Tibial nerve (tissue), 4 donors: ENCODE measurements at regions not wholly inside any gene's neighbourhood (a gene's known extent, or its start where the extent isn't known, plus 50 kb on each side); places are given as distances from the start of the nearest gene placed in this dataset.

ENCODE experiments used
- DNase-seq, 2 donors: peaks; one replicate each; pipeline ENCODE4 v3.0.0-alpha.2; 2019; ENCODE audit warnings: low spot score in 2 of 2
- H3K27ac ChIP-seq, 4 donors: fragments of 200-600 bp; sonication (generic) in 3 of 4; one replicate each; pipeline ENCODE4 v1.5.1; 2017 to 2019; ENCODE audit warnings: mild to moderate bottlenecking in 1 of 4
- H3K27me3 ChIP-seq, 2 donors: fragments of 200-600 bp; sonication (generic) in 1 of 2; one replicate each; pipeline versions ENCODE4 v1.5.1 to v1.6.0; 2017 to 2019
- H3K36me3 ChIP-seq, 3 donors: fragments of 200-600 bp; sonication (generic); one replicate each; pipeline ENCODE4 v1.5.1; 2018 to 2019
- H3K4me1 ChIP-seq, 4 donors: fragments of 200-600 bp; sonication (generic) in 3 of 4; one replicate each; pipeline ENCODE4 v1.5.1; 2017 to 2019
- H3K4me3 ChIP-seq, 4 donors: fragments of 200-600 bp; sonication (generic) in 3 of 4; one replicate each; pipeline ENCODE4 v1.5.1; 2017 to 2019; ENCODE audit warnings: mild to moderate bottlenecking in 1 of 4, moderate library complexity in 1 of 4
- H3K9me3 ChIP-seq, 4 donors: fragments of 200-600 bp; sonication (generic) in 3 of 4; one replicate each; pipeline ENCODE4 v1.5.1; 2017 to 2019
- EP300 ChIP-seq, 2 donors: sonication (generic); formaldehyde crosslinking; IDR thresholded peaks; one replicate each; pipeline ENCODE4 v1.6.1; 2017; ENCODE audit warnings: antibody characterized with exemption in 2 of 2, mild to moderate bottlenecking in 1 of 2
- POLR2A ChIP-seq, 2 donors: fragments of 450-650 bp; IDR thresholded peaks; one replicate each; pipeline ENCODE4 v1.6.1; 2017; ENCODE audit warnings: antibody characterized with exemption in 2 of 2, mild to moderate bottlenecking in 2 of 2, moderate library complexity in 2 of 2
- WGBS, 2 donors: methylation state at CpG; one replicate each; pipeline ENCODE4 v1.1.5; 2018; 5-methylcytosine and 5-hydroxymethylcytosine counted together
- TF ChIP-seq, protein P1 (sequence below), 5 experiments: fragments of 200-600 bp in 3 of 5; fragments of 450-650 bp in 2 of 5; sonication (generic) in 3 of 5; IDR thresholded peaks; one replicate each; pipeline ENCODE4 v1.5.1; 2016 to 2019; ENCODE audit warnings: antibody characterized with exemption in 5 of 5, mild to moderate bottlenecking in 3 of 5, moderate library complexity in 2 of 5

- Histone ChIP-seq H3K27me3 (no peaks in the 10 kb centered on the region), H3K27ac (no peak overlapping the region), H3K4me1 (peaks cover 0 to 9% (median 2%) of the 10 kb centered on the region in 4 donors), H3K9me3 (no peaks in the 10 kb centered on the region), H3K4me3 (no peak overlapping the region), H3K36me3 (no peaks in the 10 kb centered on the region)
- 74% methylated on average over 5 of the region's 5 CpGs for WGBS, 2 donors
- no peak for DNase-seq
- TF ChIP-seq POLR2A (IDR thresholded peaks at IDR 0.05), result no peak
- TF ChIP-seq, protein P1, sequence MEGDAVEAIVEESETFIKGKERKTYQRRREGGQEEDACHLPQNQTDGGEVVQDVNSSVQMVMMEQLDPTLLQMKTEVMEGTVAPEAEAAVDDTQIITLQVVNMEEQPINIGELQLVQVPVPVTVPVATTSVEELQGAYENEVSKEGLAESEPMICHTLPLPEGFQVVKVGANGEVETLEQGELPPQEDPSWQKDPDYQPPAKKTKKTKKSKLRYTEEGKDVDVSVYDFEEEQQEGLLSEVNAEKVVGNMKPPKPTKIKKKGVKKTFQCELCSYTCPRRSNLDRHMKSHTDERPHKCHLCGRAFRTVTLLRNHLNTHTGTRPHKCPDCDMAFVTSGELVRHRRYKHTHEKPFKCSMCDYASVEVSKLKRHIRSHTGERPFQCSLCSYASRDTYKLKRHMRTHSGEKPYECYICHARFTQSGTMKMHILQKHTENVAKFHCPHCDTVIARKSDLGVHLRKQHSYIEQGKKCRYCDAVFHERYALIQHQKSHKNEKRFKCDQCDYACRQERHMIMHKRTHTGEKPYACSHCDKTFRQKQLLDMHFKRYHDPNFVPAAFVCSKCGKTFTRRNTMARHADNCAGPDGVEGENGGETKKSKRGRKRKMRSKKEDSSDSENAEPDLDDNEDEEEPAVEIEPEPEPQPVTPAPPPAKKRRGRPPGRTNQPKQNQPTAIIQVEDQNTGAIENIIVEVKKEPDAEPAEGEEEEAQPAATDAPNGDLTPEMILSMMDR (IDR thresholded peaks at IDR 0.05), result no peak
- no peak for TF ChIP-seq EP300 (IDR thresholded peaks at IDR 0.05)
Measured at GRCh38 chr3:23648326-23648995, 157.3 kb upstream of the UBE2E1 start.

GRCh38 chr3:23648996-23649395 is 156.8 kb upstream of the UBE2E1 start:
- Histone ChIP-seq H3K36me3 (no peaks in the 10 kb centered on the region), H3K4me3 (no peak overlapping the region), H3K27me3 (no peaks in the 10 kb centered on the region), H3K27ac (no peak overlapping the region), H3K9me3 (no peaks in the 10 kb centered on the region), H3K4me1 (peaks cover 0 to 9% (median 2%) of the 10 kb centered on the region in 4 donors)
- DNase-seq, result no peak
- 70 to 81% methylated on average over 4 of the region's 4 CpGs for WGBS, 2 donors
- TF ChIP-seq, protein P1 (IDR thresholded peaks at IDR 0.05), result no peak
- TF ChIP-seq EP300 (IDR thresholded peaks at IDR 0.05) (no peak), POLR2A (IDR thresholded peaks at IDR 0.05) (no peak)

DNA sequence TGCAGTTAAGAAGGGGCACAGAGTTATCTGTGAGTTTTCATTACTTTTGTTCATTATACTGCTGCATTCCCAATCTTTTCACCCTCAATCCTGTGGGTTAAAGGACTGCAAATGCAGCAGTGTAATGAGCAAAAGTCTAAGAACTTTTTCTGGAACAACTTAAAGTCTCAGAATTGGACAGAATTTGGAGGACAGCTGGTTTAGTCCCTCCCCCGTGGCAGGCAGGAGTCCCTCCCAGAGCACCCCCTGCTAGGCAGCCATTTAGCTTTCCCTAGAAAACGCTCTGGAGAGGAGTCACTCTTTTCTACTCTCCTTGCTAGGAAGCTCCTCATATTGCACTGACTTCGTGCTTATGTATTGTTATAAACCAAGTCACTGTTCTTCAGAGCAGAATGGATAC is 156.3 kb upstream of the UBE2E1 start:
- WGBS, 2 donors, result 68 to 83% methylated on average over 3 of the region's 3 CpGs
- DNase-seq, result no peak

GRCh38 chr3:23650371-23651140 is 155.2 kb upstream of the UBE2E1 start:
- DNase-seq, result no peak

More for the DNA sequence above, 156.3 kb upstream of the UBE2E1 start:
- Histone ChIP-seq H3K36me3 (no peaks in the 10 kb centered on the region), H3K9me3 (no peaks in the 10 kb centered on the region), H3K4me3 (no peak overlapping the region), H3K27ac (no peak overlapping the region), H3K4me1 (peaks cover 0 to 9% (median 2%) of the 10 kb centered on the region in 4 donors), H3K27me3 (no peaks in the 10 kb centered on the region)
- TF ChIP-seq POLR2A (IDR thresholded peaks at IDR 0.05) (no peak), EP300 (IDR thresholded peaks at IDR 0.05) (no peak)
- TF ChIP-seq, protein P1 (IDR thresholded peaks at IDR 0.05), result no peak

More at GRCh38 chr3:23650371-23651140, 155.2 kb upstream of the UBE2E1 start:
- no peaks in the 10 kb centered on the region for H3K27me3 ChIP-seq
- no peaks in the 10 kb centered on the region for H3K9me3 ChIP-seq
- H3K36me3 ChIP-seq, result no peaks in the 10 kb centered on the region
- no peak overlapping the region for H3K4me3 ChIP-seq
- no peak overlapping the region for H3K27ac ChIP-seq
- peaks cover 0 to 9% (median 2%) of the 10 kb centered on the region in 4 donors for H3K4me1 ChIP-seq
- TF ChIP-seq EP300 (IDR thresholded peaks at IDR 0.05) (peak in 1 of 2 donors; percentile 35), POLR2A (IDR thresholded peaks at IDR 0.05) (no peak)
- TF ChIP-seq, protein P1 (IDR thresholded peaks at IDR 0.05), result no peak
- 77 to 87% methylated on average over 5 of the region's 5 CpGs for WGBS, 2 donors
